ENCODE measurements at regions not wholly inside any gene's neighbourhood (a gene's known extent, or its start where the extent isn't known, plus 50 kb on each side); places are given as distances from the start of the nearest gene placed in this dataset.

DNA sequence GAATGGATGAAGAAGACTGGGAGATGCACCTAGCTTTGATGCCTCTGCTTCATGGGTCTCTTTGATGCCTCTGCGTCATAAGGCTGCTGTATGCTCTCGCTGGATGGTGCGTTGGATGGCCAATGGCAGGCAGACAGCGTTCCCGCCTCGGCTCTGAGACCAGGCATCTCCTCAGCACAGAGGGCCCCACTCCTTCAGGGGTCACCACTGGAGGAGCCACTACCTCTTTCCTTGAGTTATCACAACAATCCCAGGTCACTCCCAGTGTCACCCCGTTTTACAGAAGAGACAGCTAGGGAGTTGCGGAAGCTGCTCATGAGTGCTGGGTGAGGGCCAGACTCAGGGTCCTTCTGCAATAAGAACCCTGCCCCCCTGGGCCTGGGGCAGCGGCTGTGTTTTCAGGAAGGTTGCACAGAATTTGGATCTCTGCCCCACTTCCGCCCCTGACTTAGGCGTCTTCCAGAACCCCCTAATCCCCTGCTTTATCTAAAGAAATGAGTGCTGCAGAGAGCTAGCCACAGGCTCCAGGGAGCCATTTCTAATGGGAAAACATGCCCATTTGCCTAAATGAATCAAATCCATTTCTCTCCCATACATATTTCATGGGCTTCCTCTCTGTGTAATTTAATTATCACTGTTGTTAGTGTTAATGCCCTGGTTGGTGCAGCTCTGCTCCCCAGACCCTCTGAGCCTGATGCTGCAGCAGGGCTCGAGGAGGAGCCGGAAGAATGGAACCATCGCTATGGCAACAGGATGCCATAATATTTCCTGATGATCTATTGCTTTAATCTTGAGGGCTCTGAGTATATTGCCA is 131.8 kb upstream of the HS6ST1 start:
- no peak for DNase-seq (ENCODE audit: low read depth)

- no peak for DNase-seq (ENCODE audit: low read depth)
These were observed 132.7 kb upstream of the HS6ST1 start for GRCh38 chr2:128451084-128452023.

GRCh38 chr2:128452024-128452411 is 133.3 kb upstream of the HS6ST1 start:
- DNase-seq (ENCODE audit: low read depth) = no peak

- no peak for DNase-seq (ENCODE audit: low read depth)
These were observed 134.2 kb upstream of the HS6ST1 start for GRCh38 chr2:128452536-128453530.

DNA sequence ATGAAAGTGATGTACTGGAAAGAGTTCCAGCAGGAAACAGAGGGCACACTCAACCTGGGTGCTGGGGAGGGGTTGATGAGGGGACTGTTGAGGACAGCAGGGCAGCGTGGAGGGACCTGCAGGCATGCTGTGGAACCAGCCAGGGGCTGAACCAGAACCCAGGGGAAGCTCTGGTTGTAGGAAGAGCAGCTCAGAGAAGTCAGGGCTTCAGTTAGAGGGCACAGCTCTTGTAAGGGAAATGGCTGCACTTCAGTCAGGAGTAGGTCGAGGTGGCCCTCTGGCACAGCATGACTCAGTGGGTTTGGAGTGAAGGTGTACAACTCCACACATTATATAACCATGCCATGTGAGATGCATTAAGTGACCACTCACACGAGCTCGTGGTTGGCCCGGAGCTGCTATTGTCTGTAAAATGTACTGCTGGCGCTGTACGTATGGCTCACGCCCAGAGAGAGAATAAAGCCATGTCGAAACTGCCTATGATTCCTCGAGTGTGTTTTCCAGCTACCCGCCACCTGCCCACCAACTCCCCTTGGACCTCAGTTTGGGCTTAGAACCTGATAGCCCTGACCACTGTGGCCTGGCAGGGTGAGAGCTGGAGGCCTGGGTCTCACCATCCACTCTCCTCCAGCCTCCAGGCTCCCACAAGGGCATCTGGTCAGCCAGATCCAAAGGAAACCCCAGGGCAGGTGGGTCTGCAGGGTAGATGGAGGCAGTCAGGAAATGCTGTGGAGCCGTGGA is 136.5 kb upstream of the HS6ST1 start:
- DNase-seq (ENCODE audit: low read depth) = no peak

GRCh38 chr2:128455721-128456050 is 137.0 kb upstream of the HS6ST1 start:
- no peak for DNase-seq (ENCODE audit: low read depth)

- no peak for DNase-seq (ENCODE audit: low read depth)
These were observed 137.6 kb upstream of the HS6ST1 start for GRCh38 chr2:128456281-128456680.

DNA sequence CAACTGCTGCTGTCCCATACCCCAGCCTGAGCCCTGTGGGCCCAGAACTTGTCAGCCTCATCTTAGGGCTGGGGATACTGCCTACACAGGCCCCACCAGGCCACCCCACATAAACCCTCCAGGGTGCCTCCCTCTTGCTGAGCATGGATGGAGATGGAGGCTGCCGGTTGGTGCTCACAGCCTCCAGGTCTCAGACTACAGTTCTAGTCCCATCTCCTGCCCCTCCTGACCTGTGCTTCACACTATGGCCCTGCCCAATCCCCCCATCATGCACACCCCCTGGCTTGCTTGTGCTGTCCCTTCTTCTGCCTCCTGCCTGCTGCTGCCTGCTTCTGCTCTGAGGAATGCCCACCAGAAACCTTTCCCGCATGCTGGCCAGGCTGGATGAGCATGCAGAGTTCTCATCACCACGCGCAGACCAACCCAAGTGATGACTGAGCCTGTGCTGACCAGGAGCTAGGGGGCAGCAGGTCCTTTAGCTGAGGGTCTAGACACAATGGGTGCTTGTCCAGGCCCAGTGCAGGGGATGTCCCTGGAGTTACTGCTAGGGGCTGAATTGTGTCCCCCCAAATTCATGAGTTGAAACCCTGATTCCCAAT is 138.4 kb upstream of the HS6ST1 start:
- DNase-seq (ENCODE audit: low read depth) = no peak

- DNase-seq (ENCODE audit: low read depth) = no peak
These were observed 139.0 kb upstream of the HS6ST1 start for GRCh38 chr2:128457716-128458115.

- no peak for DNase-seq (ENCODE audit: low read depth)
These were observed 139.8 kb upstream of the HS6ST1 start for GRCh38 chr2:128458505-128458904.

DNA sequence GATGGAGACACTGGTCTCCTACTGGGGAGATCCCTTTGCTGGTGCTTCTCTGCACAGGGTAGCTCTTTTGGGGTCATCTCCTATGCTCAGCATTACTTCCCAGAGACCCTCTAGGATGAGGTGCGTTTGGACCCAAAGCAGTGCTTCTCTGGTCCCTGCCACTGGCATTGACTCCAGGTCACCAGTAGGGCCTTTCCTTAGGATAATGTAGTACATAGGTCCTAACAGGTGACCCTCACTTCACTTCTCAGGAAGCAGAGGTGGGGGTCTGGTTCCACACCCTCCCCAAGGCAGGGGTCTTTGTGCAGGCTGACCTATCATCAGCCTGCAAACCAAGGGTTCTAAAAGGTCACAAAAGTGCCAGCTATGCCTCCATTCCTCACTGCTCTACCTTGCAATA is 145.8 kb upstream of the HS6ST1 start:
- DNase-seq (ENCODE audit: low read depth) = no peak

DNA sequence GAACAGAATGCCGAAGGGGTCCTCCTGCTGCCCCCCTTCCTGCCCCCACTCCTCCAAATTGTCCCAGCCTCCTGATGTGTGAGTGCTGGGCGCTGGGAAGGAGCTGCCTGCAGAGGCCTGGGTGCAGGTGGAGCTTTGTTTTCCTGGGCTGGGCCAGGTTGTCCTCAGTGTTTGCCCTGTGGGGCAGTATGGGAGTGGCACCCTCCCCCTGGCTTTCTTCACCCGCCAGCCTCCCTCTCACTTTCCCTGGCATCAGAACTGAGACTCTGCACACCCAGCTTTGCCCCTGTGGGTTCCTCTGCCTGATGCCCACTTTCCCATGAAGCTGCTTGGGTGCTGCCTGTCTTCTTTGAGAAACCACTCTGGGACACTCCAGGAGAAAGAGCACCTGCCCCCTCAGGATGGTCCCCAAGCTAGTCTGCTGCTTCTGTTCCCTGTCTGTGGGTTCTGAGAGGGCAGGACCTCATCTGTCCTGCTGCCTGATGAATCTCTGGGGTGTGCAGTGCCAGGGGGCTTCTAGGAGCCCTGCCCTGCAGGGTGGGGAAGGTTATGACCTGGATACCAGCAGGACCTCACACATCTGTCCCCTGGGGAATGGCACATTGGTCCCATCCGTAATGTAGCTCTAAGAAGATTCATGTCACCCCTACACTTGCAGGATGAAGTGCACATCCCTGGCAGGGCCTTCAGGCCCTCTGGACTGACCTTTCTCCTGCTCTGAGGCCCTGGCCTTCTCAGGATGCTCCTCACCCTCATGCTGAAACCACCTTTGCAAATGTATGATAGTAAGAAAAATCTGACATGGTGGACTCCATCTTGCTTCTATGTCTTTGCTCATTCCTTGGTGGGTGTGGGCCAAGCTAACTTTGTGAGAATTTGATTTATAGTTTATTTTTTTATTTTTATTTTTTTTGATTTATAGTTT is 146.8 kb upstream of the HS6ST1 start:
- no peak for DNase-seq (ENCODE audit: low read depth)

- no peak for DNase-seq (ENCODE audit: low read depth)
These were observed 147.7 kb upstream of the HS6ST1 start for GRCh38 chr2:128466376-128466775.

DNA sequence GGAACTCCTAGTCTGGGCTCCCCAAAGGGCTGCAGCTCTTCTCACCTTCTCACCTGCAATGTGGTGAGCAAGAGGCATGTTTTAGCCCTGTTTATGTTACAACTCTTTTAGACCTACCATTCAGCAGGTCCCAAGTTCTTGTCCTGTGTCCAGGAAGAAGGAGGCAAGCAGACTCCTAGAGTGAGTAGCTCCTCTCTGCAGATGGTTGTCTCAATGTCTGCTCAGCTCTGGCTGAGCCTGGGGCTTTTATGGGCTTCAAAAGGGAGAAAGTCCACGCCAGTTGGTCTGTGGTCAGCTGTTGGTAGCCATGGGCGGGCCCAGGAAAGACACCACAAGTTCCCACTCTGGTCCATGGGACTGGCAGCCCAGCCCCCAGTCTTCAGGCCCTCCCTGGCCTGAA is 148.1 kb upstream of the HS6ST1 start:
- no peak for DNase-seq (ENCODE audit: low read depth)

DNA sequence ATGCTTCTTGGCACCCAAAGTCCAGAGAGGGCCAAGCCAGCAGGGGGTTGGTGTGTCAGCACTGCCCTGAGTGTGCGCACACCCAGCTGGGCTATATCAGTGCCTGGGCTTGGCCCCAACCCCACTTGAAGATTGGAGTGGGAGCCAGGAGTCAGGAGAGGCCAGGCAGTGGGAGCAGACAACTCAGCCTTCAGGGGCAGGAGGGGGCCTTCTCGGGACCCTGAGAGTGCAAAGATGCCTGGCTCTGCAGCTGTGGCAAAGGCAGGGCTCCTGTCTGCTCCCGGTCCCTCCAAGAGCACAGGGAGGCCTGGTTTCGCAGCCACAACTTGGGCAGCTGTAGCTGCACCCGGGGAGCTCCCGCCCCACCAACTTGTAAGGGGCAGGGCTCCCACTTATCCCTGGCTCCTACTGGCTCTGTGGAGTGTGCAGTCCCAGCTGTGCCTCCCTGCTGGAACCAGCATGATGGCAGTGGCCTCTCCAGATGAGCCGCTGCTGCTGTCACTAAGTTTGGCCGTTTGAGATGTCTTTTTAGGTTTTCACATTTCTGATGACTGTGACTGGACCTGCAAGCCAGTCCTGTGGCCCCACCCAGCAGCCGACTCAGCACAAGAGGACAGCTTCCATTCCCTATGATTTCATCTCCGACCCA is 148.8 kb upstream of the HS6ST1 start:
- no peak for DNase-seq (ENCODE audit: low read depth)

DNA sequence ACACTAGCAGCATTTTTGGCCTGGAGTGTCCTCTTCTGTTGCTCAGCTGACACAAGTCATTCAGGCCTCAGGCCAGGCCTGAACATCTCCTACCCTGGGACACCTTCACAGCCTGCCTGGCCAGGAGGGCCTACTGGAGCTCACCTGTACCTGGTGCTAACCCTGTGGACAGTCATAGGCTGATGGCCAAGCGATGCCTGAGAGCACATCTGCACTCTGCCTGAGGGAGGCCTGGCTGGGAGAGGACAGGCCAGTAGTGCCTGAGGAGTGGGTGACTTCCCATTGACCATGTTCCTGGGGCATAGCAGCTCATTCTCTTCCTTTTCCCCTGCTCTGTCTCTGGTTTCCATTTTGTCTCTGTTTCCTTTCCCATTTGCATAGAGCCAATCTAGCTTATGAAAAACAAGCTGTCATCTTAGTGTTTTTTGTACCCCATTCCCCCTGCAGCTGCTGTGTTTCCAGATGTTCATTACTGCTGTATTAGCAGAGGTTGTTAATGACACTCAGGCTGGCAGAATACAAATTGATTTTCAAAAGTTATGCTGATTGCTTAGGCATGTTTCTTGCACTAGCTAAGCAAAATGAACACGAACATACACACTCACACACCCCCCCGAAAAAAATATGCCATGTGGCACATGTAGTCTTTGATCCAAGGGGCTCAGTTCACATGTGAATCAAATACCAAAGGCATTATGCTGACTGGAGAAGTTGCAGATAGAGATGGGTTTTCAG is 149.7 kb upstream of the HS6ST1 start:
- no peak for DNase-seq (ENCODE audit: low read depth)

GRCh38 chr2:128469203-128469602 is 150.5 kb upstream of the HS6ST1 start:
- no peak for DNase-seq (ENCODE audit: low read depth)

GRCh38 chr2:128469875-128470274 is 151.2 kb upstream of the HS6ST1 start:
- no peak for DNase-seq (ENCODE audit: low read depth)

GRCh38 chr2:128472789-128473174 is 154.1 kb upstream of the HS6ST1 start:
- DNase-seq (ENCODE audit: low read depth) = no peak
